ENCODE measurements at regions not wholly inside any gene's neighbourhood (a gene's known extent, or its start where the extent isn't known, plus 50 kb on each side); places are given as distances from the start of the nearest gene placed in this dataset.

GRCh38 chr12:108004319-108004718 lies 124.8 kb upstream of the WSCD2 start:
- TF ChIP-seq POLR2A (IDR thresholded peaks at IDR 0.05) (no peak), CTCF (IDR thresholded peaks at IDR 0.05) (no peak), POLR2AphosphoS5 (IDR thresholded peaks at IDR 0.05) (no peak)
